ENCODE measurements at regions not wholly inside any gene's neighbourhood (a gene's known extent, or its start where the extent isn't known, plus 50 kb on each side); places are given as distances from the start of the nearest gene placed in this dataset.

DNA sequence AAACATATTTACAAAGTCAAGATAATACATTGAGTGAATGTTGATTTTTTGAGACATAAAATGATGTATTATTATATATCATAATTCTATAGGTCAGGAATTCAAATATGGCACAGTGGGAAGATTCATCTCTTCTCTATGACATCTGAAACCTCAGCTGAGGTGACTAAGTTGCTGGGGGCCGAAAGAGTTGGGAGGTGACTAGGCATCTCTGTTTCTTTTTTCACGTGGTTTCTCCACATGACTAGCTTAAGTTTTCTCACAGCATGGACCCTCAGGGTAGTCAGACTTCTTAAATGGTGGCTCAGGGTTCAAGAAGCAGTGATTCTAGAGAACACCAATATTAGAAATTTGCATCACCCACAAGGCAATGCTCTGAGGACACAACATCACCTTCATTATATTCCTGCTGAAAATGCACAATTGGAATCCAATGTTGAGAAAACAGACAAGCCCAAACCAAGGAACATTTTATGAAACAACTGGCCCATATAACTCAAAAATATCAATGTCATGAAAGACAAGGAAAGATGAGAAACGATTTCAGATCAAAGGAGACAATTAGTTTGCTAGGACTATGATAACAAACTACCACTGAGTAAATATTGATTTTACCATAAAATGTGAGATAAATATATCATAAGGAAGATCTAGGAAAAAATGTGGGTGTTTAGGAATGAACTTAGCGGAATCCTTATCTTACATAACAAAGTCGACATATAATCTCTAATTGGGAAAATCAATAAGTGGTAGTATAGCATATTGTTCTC lies 273.3 kb upstream of the IRAK1BP1 start:
- ChIA-PET POLR2A (no interaction called here), CTCF (no interaction called here)
- DNase-seq (ENCODE audit: extremely low spot score): no peak
- no peak for TF ChIP-seq FOXM1 (IDR thresholded peaks at IDR 0.05; ENCODE audit: borderline replicate concordance)
- TF ChIP-seq LEF1 (IDR thresholded peaks at IDR 0.05; ENCODE audit: borderline replicate concordance): no peak
- TF ChIP-seq ARNT (IDR thresholded peaks at IDR 0.05): no peak
- no peak for TF ChIP-seq L3MBTL2 (conservative IDR thresholded peaks at IDR 0.05)
- TF ChIP-seq FOXK2 (IDR thresholded peaks at IDR 0.05): no peak
- TF ChIP-seq CTBP1 (IDR thresholded peaks at IDR 0.05; ENCODE audit: borderline replicate concordance): no peak
- TF ChIP-seq ELF4 (IDR thresholded peaks at IDR 0.05): no peak
- no peak for TF ChIP-seq ZNF384 (IDR thresholded peaks at IDR 0.05)

DNA sequence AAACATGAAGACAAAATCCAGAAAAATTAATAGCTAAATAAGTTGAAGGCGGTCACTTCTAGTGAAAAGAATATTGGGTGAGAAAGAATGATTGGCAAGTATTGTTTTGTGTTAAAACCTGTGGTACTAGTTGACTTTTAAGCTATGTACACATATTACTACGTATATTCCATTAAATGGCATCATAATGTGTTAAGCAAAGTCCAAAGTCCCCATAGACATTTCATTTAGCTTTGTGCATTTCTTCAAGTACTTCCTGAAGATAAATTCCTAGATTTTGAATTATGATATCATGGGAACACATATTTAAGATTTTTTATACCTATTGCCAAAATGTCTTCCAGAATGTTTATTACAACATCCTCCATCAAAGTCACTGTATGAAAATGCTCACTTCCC lies 272.7 kb upstream of the IRAK1BP1 start:
- CTCF ChIA-PET: no interaction called here
- POLR2A ChIA-PET: no interaction called here
- no peak for TF ChIP-seq ZNF384 (IDR thresholded peaks at IDR 0.05)
- TF ChIP-seq TARDBP (IDR thresholded peaks at IDR 0.05): no peak
- TF ChIP-seq L3MBTL2 (conservative IDR thresholded peaks at IDR 0.05): no peak
- TF ChIP-seq CTBP1 (IDR thresholded peaks at IDR 0.05; ENCODE audit: borderline replicate concordance): no peak
- no peak for TF ChIP-seq SUZ12 (IDR thresholded peaks at IDR 0.05)
- TF ChIP-seq LEF1 (IDR thresholded peaks at IDR 0.05; ENCODE audit: borderline replicate concordance): no peak
- TF ChIP-seq, protein P1, sequence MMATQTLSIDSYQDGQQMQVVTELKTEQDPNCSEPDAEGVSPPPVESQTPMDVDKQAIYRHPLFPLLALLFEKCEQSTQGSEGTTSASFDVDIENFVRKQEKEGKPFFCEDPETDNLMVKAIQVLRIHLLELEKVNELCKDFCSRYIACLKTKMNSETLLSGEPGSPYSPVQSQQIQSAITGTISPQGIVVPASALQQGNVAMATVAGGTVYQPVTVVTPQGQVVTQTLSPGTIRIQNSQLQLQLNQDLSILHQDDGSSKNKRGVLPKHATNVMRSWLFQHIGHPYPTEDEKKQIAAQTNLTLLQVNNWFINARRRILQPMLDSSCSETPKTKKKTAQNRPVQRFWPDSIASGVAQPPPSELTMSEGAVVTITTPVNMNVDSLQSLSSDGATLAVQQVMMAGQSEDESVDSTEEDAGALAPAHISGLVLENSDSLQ (IDR thresholded peaks at IDR 0.05): no peak
- TF ChIP-seq HDGF (IDR thresholded peaks at IDR 0.05; ENCODE audit: borderline replicate concordance): no peak
- no peak for TF ChIP-seq FOXK2 (IDR thresholded peaks at IDR 0.05)
- no peak for DNase-seq (ENCODE audit: extremely low spot score)

DNA sequence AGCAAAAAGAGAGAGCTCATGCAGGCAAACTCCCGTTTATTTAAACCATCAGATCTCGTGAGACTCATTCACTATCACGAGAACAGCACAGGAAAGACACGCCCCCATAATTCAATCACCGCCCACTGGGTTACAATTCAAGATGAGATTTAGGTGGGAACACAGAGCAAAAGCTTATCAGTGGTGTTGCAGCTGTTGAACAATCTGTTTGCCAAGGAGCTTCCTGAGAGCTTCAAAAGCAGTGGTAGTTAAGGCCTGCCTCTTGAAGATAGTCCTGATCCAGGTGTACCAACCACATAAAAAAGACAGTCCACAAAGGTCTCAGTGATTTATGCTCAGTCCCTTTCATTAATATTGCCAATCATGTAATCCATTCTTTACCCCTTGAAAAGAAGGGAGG lies 269.4 kb upstream of the IRAK1BP1 start:
- POLR2A ChIA-PET: no interaction called here
- TF ChIP-seq NFRKB (IDR thresholded peaks at IDR 0.05) (no peak), SP1 (IDR thresholded peaks at IDR 0.05) (no peak), CTBP1 (IDR thresholded peaks at IDR 0.05; ENCODE audit: borderline replicate concordance) (no peak), L3MBTL2 (conservative IDR thresholded peaks at IDR 0.05) (no peak), ELF4 (IDR thresholded peaks at IDR 0.05) (no peak), SUZ12 (IDR thresholded peaks at IDR 0.05) (no peak), LEF1 (IDR thresholded peaks at IDR 0.05; ENCODE audit: borderline replicate concordance) (no peak), HDGF (IDR thresholded peaks at IDR 0.05; ENCODE audit: borderline replicate concordance) (no peak), BHLHE40 (IDR thresholded peaks at IDR 0.05; ENCODE audit: borderline replicate concordance) (no peak), FOXA1 (IDR thresholded peaks at IDR 0.05) (no peak), ZNF384 (IDR thresholded peaks at IDR 0.05) (no peak), FOXK2 (IDR thresholded peaks at IDR 0.05) (no peak), TARDBP (IDR thresholded peaks at IDR 0.05) (no peak), ARNT (IDR thresholded peaks at IDR 0.05) (no peak)
- TF ChIP-seq, protein P1 (IDR thresholded peaks at IDR 0.05): no peak
- DNase-seq (ENCODE audit: extremely low spot score): no peak
- CTCF ChIA-PET: no interaction called here

DNA sequence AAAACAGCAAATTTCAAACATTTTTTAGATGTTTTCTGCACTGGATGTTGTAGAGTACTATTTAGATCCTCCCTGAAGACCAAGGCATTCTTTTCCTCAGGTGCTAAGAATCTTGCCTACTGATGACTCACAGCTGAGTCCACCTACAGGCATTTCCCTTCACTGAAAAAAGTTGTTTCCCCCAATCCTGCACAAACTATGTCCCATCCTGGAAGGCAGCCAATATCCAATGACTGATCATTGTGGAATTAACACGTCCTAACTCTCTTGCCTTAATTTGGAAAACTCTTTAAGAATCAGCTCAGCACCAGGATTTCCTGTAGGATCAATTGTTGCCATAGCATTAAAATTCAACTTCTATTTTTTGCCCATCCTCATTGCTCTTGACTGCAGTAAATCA lies 268.4 kb upstream of the IRAK1BP1 start:
- POLR2A ChIA-PET: no interaction called here
- no peak for DNase-seq (ENCODE audit: extremely low spot score)
- CTCF ChIA-PET: no interaction called here

DNA sequence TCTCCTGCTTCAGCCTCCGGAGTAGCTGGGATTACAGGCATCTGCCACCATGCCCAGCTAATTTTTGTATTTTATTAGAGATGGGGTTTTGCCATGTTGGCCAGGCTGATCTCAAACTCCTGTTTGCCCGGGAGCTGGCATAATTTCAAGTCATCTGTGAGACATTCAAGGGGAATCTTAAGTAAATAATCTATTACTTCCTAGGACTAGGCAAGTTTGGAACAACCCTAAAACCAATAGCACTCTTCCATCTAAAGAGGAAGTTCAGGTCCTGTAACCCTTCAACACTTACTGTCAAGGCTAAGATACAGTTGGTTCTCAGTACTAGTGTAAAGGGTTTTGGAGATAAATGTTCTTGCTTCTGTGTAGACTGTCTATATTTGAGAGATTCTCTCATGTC lies 267.8 kb upstream of the IRAK1BP1 start:
- DNase-seq (ENCODE audit: extremely low spot score): no peak

More for the DNA sequence above, 268.4 kb upstream of the IRAK1BP1 start:
- TF ChIP-seq ZNF384 (IDR thresholded peaks at IDR 0.05) (no peak), SUZ12 (IDR thresholded peaks at IDR 0.05) (no peak), ELF4 (IDR thresholded peaks at IDR 0.05) (no peak), FOXM1 (IDR thresholded peaks at IDR 0.05; ENCODE audit: borderline replicate concordance) (no peak), FOXA1 (IDR thresholded peaks at IDR 0.05) (no peak), CTBP1 (IDR thresholded peaks at IDR 0.05; ENCODE audit: borderline replicate concordance) (no peak), ARNT (IDR thresholded peaks at IDR 0.05) (no peak), HDGF (IDR thresholded peaks at IDR 0.05; ENCODE audit: borderline replicate concordance) (no peak), BHLHE40 (IDR thresholded peaks at IDR 0.05; ENCODE audit: borderline replicate concordance) (no peak), L3MBTL2 (conservative IDR thresholded peaks at IDR 0.05) (no peak), FOXK2 (IDR thresholded peaks at IDR 0.05) (no peak)
- TF ChIP-seq, protein P1 (IDR thresholded peaks at IDR 0.05): no peak

More for the DNA sequence above, 267.8 kb upstream of the IRAK1BP1 start:
- CTCF ChIA-PET: no interaction called here
- POLR2A ChIA-PET: no interaction called here
- TF ChIP-seq ARNT (IDR thresholded peaks at IDR 0.05): no peak
- no peak for TF ChIP-seq FOXM1 (IDR thresholded peaks at IDR 0.05; ENCODE audit: borderline replicate concordance)
- no peak for TF ChIP-seq NFRKB (IDR thresholded peaks at IDR 0.05)
- TF ChIP-seq SUZ12 (IDR thresholded peaks at IDR 0.05): no peak
- TF ChIP-seq, protein P1 (IDR thresholded peaks at IDR 0.05): no peak
- TF ChIP-seq ELF4 (IDR thresholded peaks at IDR 0.05): no peak
- TF ChIP-seq HDGF (IDR thresholded peaks at IDR 0.05; ENCODE audit: borderline replicate concordance): no peak
- TF ChIP-seq L3MBTL2 (conservative IDR thresholded peaks at IDR 0.05): no peak
